H9 (cell line): ENCODE measurements at regions not wholly inside any gene's neighbourhood (a gene's known extent, or its start where the extent isn't known, plus 50 kb on each side); places are given as distances from the start of the nearest gene placed in this dataset.
"Not testable (repeated sequence)": the region's sequence is repeated elsewhere in the genome, so short reads cannot be mapped to it uniquely, and the experiment has no call there.

ENCODE experiments used
- DNase-seq: peaks from one replicate; pipeline ENCODE4 v3.0.0-alpha.2; 2017
- H2AFZ ChIP-seq: one replicate; pipeline ENCODE4 v1.6.1; 2013; ENCODE audit warnings: mild to moderate bottlenecking, low read length, control low read depth, moderate library complexity
- H2AK5ac ChIP-seq: 2 replicates; pipeline ENCODE4 v1.6.1; 2013; ENCODE audit warnings: low read length, control low read depth, mixed read lengths; ENCODE audit not compliant: insufficient read length
- H2BK120ac ChIP-seq: one replicate; pipeline ENCODE4 v1.6.1; 2013; ENCODE audit warnings: low read depth, mild to moderate bottlenecking, low read length, control low read depth, inconsistent platforms; ENCODE audit not compliant: poor library complexity, severe bottlenecking
- H2BK12ac ChIP-seq: 2 replicates; pipeline ENCODE4 v1.6.1; 2013; ENCODE audit warnings: low read length, control low read depth, mixed read lengths, low read depth; ENCODE audit not compliant: insufficient read length
- H2BK15ac ChIP-seq: 2 replicates; pipeline ENCODE4 v1.6.1; 2013; ENCODE audit warnings: low read depth, low read length, control low read depth
- H2BK20ac ChIP-seq: one replicate; pipeline ENCODE4 v1.6.1; 2013; ENCODE audit warnings: low read depth, mild to moderate bottlenecking, low read length, control low read depth, inconsistent platforms; ENCODE audit not compliant: poor library complexity, severe bottlenecking
- H2BK5ac ChIP-seq: 2 replicates; pipeline ENCODE4 v1.6.1; 2013; ENCODE audit warnings: low read length, control low read depth, mixed read lengths; ENCODE audit not compliant: insufficient read length
- H3K14ac ChIP-seq: 2 replicates; pipeline ENCODE4 v1.6.1; 2013; ENCODE audit warnings: low read length, control low read depth; ENCODE audit not compliant: insufficient read depth
- H3K18ac ChIP-seq: 2 replicates; pipeline ENCODE4 v1.6.1; 2013; ENCODE audit warnings: low read depth, mild to moderate bottlenecking, mixed read lengths, low read length, control low read depth; ENCODE audit not compliant: insufficient read length
- H3K23ac ChIP-seq: 2 replicates; pipeline ENCODE4 v1.6.1; 2013; ENCODE audit warnings: low read length, control low read depth, mixed read lengths, low read depth; ENCODE audit not compliant: insufficient read length
- H3K23me2 ChIP-seq: 2 replicates; pipeline ENCODE4 v1.6.1; 2013; ENCODE audit warnings: low read depth, mild to moderate bottlenecking, mixed read lengths, low read length, control low read depth; ENCODE audit not compliant: insufficient read length, poor library complexity, severe bottlenecking
- H3K27ac ChIP-seq: 2 replicates; pipeline ENCODE4 v1.5.1; 2013; ENCODE audit warnings: low read length, control low read depth, mixed read lengths, low read depth; ENCODE audit not compliant: insufficient read length
- H3K27me3 ChIP-seq: 2 replicates; pipeline ENCODE4 v1.6.1; 2013; ENCODE audit warnings: low read length, control low read depth, inconsistent platforms; ENCODE audit not compliant: insufficient read depth
- H3K4ac ChIP-seq: 2 replicates; pipeline ENCODE4 v1.6.1; 2013; ENCODE audit warnings: low read depth, mild to moderate bottlenecking, control low read depth, inconsistent platforms, low read length, moderate library complexity
- H3K4me1 ChIP-seq: 2 replicates; pipeline ENCODE4 v1.6.1; 2013; ENCODE audit warnings: low read length, control low read depth, inconsistent platforms; ENCODE audit not compliant: insufficient read depth
- H3K4me2 ChIP-seq: 2 replicates; pipeline ENCODE4 v1.6.1; 2013; ENCODE audit warnings: low read length, control low read depth, mixed read lengths; ENCODE audit not compliant: insufficient read length, insufficient read depth
- H3K56ac ChIP-seq: 2 replicates; pipeline ENCODE4 v1.6.1; 2013; ENCODE audit warnings: low read depth, mild to moderate bottlenecking, mixed read lengths, low read length, control low read depth; ENCODE audit not compliant: insufficient read length
- H3K79me1 ChIP-seq: 2 replicates; pipeline ENCODE4 v1.6.1; 2013; ENCODE audit warnings: low read depth, mild to moderate bottlenecking, moderate library complexity, low read length, control low read depth, inconsistent platforms; ENCODE audit not compliant: insufficient read depth, poor library complexity, severe bottlenecking
- H3K79me2 ChIP-seq: 2 replicates; pipeline ENCODE4 v1.6.1; 2013; ENCODE audit warnings: low read length, control low read depth, inconsistent platforms; ENCODE audit not compliant: insufficient read depth
- H3K9ac ChIP-seq: 2 replicates; pipeline ENCODE4 v1.6.1; 2013; ENCODE audit warnings: low read length, control low read depth, mixed read lengths; ENCODE audit not compliant: insufficient read length; ENCODE audit errors: extremely low read depth
- H3K9me3 ChIP-seq: one replicate; pipeline ENCODE4 v1.6.1; 2013; ENCODE audit warnings: low read depth, low read length, inconsistent platforms; ENCODE audit not compliant: control insufficient read depth
- H3T11ph ChIP-seq: one replicate; pipeline ENCODE4 v1.6.1; 2013; ENCODE audit warnings: mild to moderate bottlenecking, low read length, control low read depth, inconsistent platforms
- H4K20me1 ChIP-seq: one replicate; pipeline ENCODE4 v1.6.1; 2013; ENCODE audit not compliant: control insufficient read depth, insufficient read length, insufficient read depth
- H4K5ac ChIP-seq: 2 replicates; pipeline ENCODE4 v1.6.1; 2013; ENCODE audit warnings: low read depth, mild to moderate bottlenecking, mixed read lengths, low read length, control low read depth; ENCODE audit not compliant: insufficient read length
- H4K8ac ChIP-seq: replicated peaks from 2 replicates; pipeline ENCODE4 v1.6.1; 2013; ENCODE audit warnings: low read length, control low read depth, mixed read lengths, low read depth; ENCODE audit not compliant: insufficient read length
- H4K91ac ChIP-seq: 2 replicates; pipeline ENCODE4 v1.6.1; 2013; ENCODE audit warnings: low read depth, mild to moderate bottlenecking, moderate library complexity, mixed read lengths, low read length, control low read depth; ENCODE audit not compliant: insufficient read length
- H3K27ac Mint-ChIP-seq, 3 experiments: 2 replicates in 2 of 3; 3 replicates in 1 of 3; pipeline ENCODE4 v1.8.0; 2020 to 2021; ENCODE audit warnings: mixed read lengths in 3 of 3, mild to moderate bottlenecking in 1 of 3, moderate library complexity in 1 of 3
- H3K27me3 Mint-ChIP-seq: 2 replicates; pipeline ENCODE4 v1.8.0; 2021; ENCODE audit warnings: low read depth, mild to moderate bottlenecking, moderate library complexity, mixed read lengths
- H3K36me3 Mint-ChIP-seq, 3 experiments: 2 replicates in 2 of 3; 3 replicates in 1 of 3; pipeline ENCODE4 v1.8.0; 2020 to 2021; ENCODE audit warnings: low read depth in 3 of 3, mixed read lengths in 3 of 3; ENCODE audit not compliant: insufficient read depth in 1 of 3
- H3K4me1 Mint-ChIP-seq, 2 experiments: 2 replicates each; pipeline ENCODE4 v1.8.0; 2020; ENCODE audit warnings: mixed read lengths in 2 of 2
- H3K4me3 Mint-ChIP-seq, 2 experiments: 2 replicates in 1 of 2; 3 replicates in 1 of 2; pipeline ENCODE4 v1.8.0; 2020 to 2021; ENCODE audit warnings: mild to moderate bottlenecking in 2 of 2, mixed read lengths in 2 of 2, moderate library complexity in 1 of 2
- H3K9me3 Mint-ChIP-seq, 2 experiments: 2 replicates in 1 of 2; 3 replicates in 1 of 2; pipeline ENCODE4 v1.8.0; 2020; ENCODE audit warnings: mild to moderate bottlenecking in 2 of 2, mixed read lengths in 2 of 2, moderate library complexity in 1 of 2
- CTCF ChIP-seq: fragments of 200-600 bp; sonication (generic); conservative IDR thresholded peaks from 3 replicates; pipeline ENCODE4 v1.8.0; 2021; ENCODE audit warnings: antibody characterized with exemption, mild to moderate bottlenecking
- WGBS: extraction: QIAGEN DNeasy Blood & Tissue Kit; methylation state at CpG from one replicate; pipeline ENCODE4 v1.1.7; 2013; ENCODE audit warnings: missing lambda C conversion rate, low lambda C conversion rate, mixed read lengths; ENCODE audit not compliant: insufficient read length; ENCODE audit errors: extremely low coverage; 5-methylcytosine and 5-hydroxymethylcytosine counted together

- no peak overlapping the region for H3K56ac ChIP-seq
- H2AFZ ChIP-seq = no peak overlapping the region
- H2BK15ac ChIP-seq = no peak overlapping the region
- no peaks in the 10 kb centered on the region for H3K27me3 ChIP-seq
- DNase-seq = no peak
- no peak overlapping the region for H3K27ac ChIP-seq
- no peak overlapping the region for H4K91ac ChIP-seq
- no peak overlapping the region for H2BK12ac ChIP-seq
- H4K5ac ChIP-seq = no peak overlapping the region
- WGBS = no CpG with 5 or more reads among the region's 1 CpG
- H3T11ph ChIP-seq = no peak overlapping the region
- no peak overlapping the region for H3K27ac Mint-ChIP-seq
- no peak overlapping the region for H3K9ac ChIP-seq
- H2BK20ac ChIP-seq = no peak overlapping the region
- H3K23me2 ChIP-seq = no peaks in the 10 kb centered on the region
- H2AK5ac ChIP-seq = no peak overlapping the region
- H3K9me3 Mint-ChIP-seq = no peaks in the 10 kb centered on the region; a peak in 1 of 5 replicates
- no peaks in the 10 kb centered on the region for H3K27me3 Mint-ChIP-seq
- no peaks in the 10 kb centered on the region for H3K79me2 ChIP-seq
- H2BK5ac ChIP-seq = no peak overlapping the region
- no peaks in the 10 kb centered on the region for H3K9me3 ChIP-seq
- H3K4me2 ChIP-seq = no peak overlapping the region
- no peak overlapping the region for H3K23ac ChIP-seq
- no peaks in the 10 kb centered on the region for H3K79me1 ChIP-seq
- TF ChIP-seq CTCF = no peak
- H3K4me1 ChIP-seq = no peaks in the 10 kb centered on the region
- H3K4me3 Mint-ChIP-seq = no peak overlapping the region
- H4K8ac ChIP-seq = no peak overlapping the region
- no peaks in the 10 kb centered on the region for H3K36me3 Mint-ChIP-seq
- no peaks in the 10 kb centered on the region for H4K20me1 ChIP-seq
- peaks cover 0 to 6% of the 10 kb centered on the region in 2 experiments; a peak in 3 of 4 replicates for H3K4me1 Mint-ChIP-seq
- no peak overlapping the region for H3K18ac ChIP-seq
- H3K14ac ChIP-seq = no peak overlapping the region
- H2BK120ac ChIP-seq = no peak overlapping the region
- no peak overlapping the region for H3K4ac ChIP-seq
Measured at GRCh38 chr7:91620827-91621226, 259.7 kb downstream of the MTERF1 start.

- H3K18ac ChIP-seq, H3K27me3 ChIP-seq, H3K4me2 ChIP-seq, H3K27ac ChIP-seq, H2BK5ac ChIP-seq, H2BK120ac ChIP-seq, H3K56ac ChIP-seq, H3K9me3 Mint-ChIP-seq, H2BK12ac ChIP-seq, H3T11ph ChIP-seq, H3K23ac ChIP-seq, H2BK15ac ChIP-seq, H4K20me1 ChIP-seq, H3K27me3 Mint-ChIP-seq, H3K23me2 ChIP-seq, H3K4ac ChIP-seq, H2AK5ac ChIP-seq, H4K8ac ChIP-seq, H4K5ac ChIP-seq, H3K4me1 Mint-ChIP-seq, H3K79me1 ChIP-seq, H3K4me1 ChIP-seq, H3K9me3 ChIP-seq, H3K27ac Mint-ChIP-seq, DNase-seq, H3K4me3 Mint-ChIP-seq, H3K9ac ChIP-seq, H4K91ac ChIP-seq, H2AFZ ChIP-seq, H3K36me3 Mint-ChIP-seq, H2BK20ac ChIP-seq, H3K14ac ChIP-seq, H3K79me2 ChIP-seq: not testable (repeated sequence)
- no CpG with 5 or more reads among the region's 28 CpGs for WGBS
Measured at GRCh38 chr7:91627324-91627723, 253.2 kb downstream of the MTERF1 start.
